ENCODE measurements at regions not wholly inside any gene's neighbourhood (a gene's known extent, or its start where the extent isn't known, plus 50 kb on each side); places are given as distances from the start of the nearest gene placed in this dataset.
"Not testable (repeated sequence)": the region's sequence is repeated elsewhere in the genome, so short reads cannot be mapped to it uniquely, and the experiment has no call there.

DNA sequence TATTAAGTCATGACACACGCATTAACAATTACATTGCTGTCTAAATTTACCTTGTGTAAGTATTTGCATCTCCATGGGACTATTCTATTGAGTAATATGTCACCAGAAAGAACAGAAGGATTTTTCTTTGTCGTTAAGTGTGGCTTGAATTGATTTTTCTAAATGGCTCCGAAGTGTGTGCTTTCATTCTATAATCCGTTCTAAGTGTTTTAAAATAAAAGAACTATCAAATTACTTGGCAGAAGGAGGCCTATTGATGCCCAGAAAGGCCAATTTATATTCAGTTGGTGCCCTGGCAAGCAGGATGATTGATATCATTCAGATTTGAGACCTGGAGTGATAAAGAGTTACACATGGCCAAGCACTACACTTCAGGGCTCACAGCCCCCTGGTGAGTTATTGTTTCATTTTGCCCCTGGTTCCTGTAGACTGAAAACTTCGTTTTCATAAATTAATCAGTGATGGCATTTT, 538.9 kb upstream of the ANO5 start:
- H3K4me3 Mint-ChIP-seq, result no peak overlapping the region
- H3K9me3 Mint-ChIP-seq, result no peaks in the 10 kb centered on the region
- H3K36me3 Mint-ChIP-seq (ENCODE audit: low read depth), result no peaks in the 10 kb centered on the region
- no peaks in the 10 kb centered on the region for H3K4me1 Mint-ChIP-seq
- TF ChIP-seq CTCF (IDR thresholded peaks at IDR 0.05; ENCODE audit: unreplicated experiment in 3 of 3), result no peak
- no peak overlapping the region for H3K27ac Mint-ChIP-seq
- no peaks in the 10 kb centered on the region for H3K27me3 Mint-ChIP-seq (ENCODE audit: low read depth)

DNA sequence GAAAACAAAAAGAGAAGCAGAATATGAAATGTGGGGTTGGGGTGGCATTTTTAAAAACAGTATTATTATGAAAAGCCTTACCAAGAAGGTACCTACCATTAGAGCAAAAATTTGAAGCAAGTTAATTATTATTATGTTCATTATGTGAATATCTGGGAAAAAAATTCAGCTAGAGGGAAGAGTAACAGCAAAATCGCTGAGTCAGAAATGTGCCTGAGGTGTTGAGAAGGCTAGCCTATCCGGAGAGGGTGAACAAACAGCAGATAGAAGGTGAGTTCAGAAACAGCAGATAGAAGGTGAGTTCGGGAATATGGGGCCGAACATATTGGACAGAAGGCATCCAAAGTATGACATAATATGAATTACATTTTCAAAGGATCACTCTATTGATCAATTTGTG, 536.8 kb upstream of the ANO5 start:
- Mint-ChIP-seq H3K4me3 (no peak overlapping the region), H3K27me3 (ENCODE audit: low read depth) (no peaks in the 10 kb centered on the region), H3K4me1 (no peaks in the 10 kb centered on the region), H3K9me3 (no peaks in the 10 kb centered on the region), H3K36me3 (ENCODE audit: low read depth) (no peaks in the 10 kb centered on the region), H3K27ac (no peak overlapping the region)
- TF ChIP-seq CTCF (IDR thresholded peaks at IDR 0.05; ENCODE audit: unreplicated experiment in 3 of 3), result no peak

DNA sequence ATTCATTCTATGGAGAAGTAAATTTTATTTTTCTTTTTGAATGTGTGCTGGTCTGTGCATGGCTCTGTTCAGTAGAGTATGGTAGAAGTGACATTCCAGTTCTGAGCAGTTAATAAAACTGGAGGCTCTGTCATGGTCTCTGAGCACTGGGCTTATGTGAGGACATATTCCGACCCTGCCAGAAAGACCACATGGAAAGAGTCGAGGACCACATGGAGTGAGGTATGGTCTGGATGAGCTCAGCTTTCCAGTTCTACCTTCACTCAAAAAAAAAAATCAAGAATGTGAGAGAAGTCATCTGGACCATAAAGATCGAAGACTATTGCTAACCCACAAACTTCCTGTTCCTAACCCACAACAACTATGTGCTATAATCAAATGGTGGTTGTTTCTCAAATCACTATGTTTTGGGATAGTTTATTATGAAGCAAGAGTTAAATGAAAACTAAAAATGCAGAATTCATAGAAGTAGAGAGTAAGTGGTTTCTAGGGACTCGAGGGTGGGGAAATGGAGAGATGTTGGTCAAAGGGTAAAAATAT, 534.2 kb upstream of the ANO5 start:
- H3K4me1 Mint-ChIP-seq, result no peaks in the 10 kb centered on the region
- no peak overlapping the region for H3K4me3 Mint-ChIP-seq
- no peak overlapping the region for H3K27ac Mint-ChIP-seq
- H3K36me3 Mint-ChIP-seq (ENCODE audit: low read depth), result no peaks in the 10 kb centered on the region
- H3K27me3 Mint-ChIP-seq (ENCODE audit: low read depth), result no peaks in the 10 kb centered on the region
- no peak for TF ChIP-seq CTCF (IDR thresholded peaks at IDR 0.05; ENCODE audit: unreplicated experiment in 3 of 3)
- no peaks in the 10 kb centered on the region for H3K9me3 Mint-ChIP-seq

- H3K27ac Mint-ChIP-seq; H3K4me1 Mint-ChIP-seq; H3K27me3 Mint-ChIP-seq (ENCODE audit: low read depth); H3K36me3 Mint-ChIP-seq (ENCODE audit: low read depth); H3K9me3 Mint-ChIP-seq; H3K4me3 Mint-ChIP-seq: not testable (repeated sequence)
These were observed 533.5 kb upstream of the ANO5 start for GRCh38 chr11:21659377-21659776.

GRCh38 chr11:21659961-21660360, 532.9 kb upstream of the ANO5 start:
- TF ChIP-seq CTCF (IDR thresholded peaks at IDR 0.05; ENCODE audit: unreplicated experiment in 3 of 3), result no peak
- H3K27ac Mint-ChIP-seq, result no peak overlapping the region

DNA sequence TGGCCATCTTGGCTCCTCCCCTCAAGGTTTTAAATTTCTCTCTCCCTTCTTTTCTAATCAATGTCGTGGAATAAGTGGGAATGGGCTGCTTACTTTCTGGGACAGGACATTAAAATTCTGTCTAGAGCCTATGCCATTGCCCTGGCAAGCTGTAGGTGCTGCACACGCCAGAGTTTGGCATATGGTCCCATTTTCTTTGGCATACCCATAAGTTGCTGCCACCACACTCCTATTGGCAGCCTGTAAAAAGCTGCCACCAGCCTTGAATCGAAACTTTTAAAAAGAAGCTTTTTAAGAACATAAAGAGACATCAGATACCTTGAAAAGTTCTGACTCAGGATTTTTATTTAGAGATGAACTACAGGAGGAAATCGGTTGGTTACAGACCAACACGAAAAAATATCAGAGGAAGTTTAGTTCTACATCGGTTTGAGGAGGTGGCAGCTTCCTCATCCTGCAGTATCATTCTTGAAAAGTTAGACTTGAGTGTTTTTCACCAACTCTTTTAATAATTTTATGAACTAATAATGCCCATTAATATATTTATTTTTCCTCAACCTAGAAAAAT, 517.8 kb upstream of the ANO5 start:
- H3K4me3 Mint-ChIP-seq, result no peak overlapping the region
- no peaks in the 10 kb centered on the region for H3K27me3 Mint-ChIP-seq (ENCODE audit: low read depth)
- H3K9me3 Mint-ChIP-seq, result no peaks in the 10 kb centered on the region
- H3K27ac Mint-ChIP-seq, result no peak overlapping the region
- H3K4me1 Mint-ChIP-seq, result no peaks in the 10 kb centered on the region
- no peak for TF ChIP-seq CTCF (IDR thresholded peaks at IDR 0.05; ENCODE audit: unreplicated experiment in 3 of 3)
- H3K36me3 Mint-ChIP-seq (ENCODE audit: low read depth), result no peaks in the 10 kb centered on the region

More at GRCh38 chr11:21659961-21660360, 532.9 kb upstream of the ANO5 start:
- no peak overlapping the region for H3K4me3 Mint-ChIP-seq
- H3K36me3 Mint-ChIP-seq (ENCODE audit: low read depth), result no peaks in the 10 kb centered on the region
- no peaks in the 10 kb centered on the region for H3K27me3 Mint-ChIP-seq (ENCODE audit: low read depth)
- H3K4me1 Mint-ChIP-seq, result no peaks in the 10 kb centered on the region
- no peaks in the 10 kb centered on the region for H3K9me3 Mint-ChIP-seq
